ENCODE measurements at regions not wholly inside any gene's neighbourhood (a gene's known extent, or its start where the extent isn't known, plus 50 kb on each side); places are given as distances from the start of the nearest gene placed in this dataset.
A peak's percentile ranks its signal among the peaks of the same experiment; 100 is the strongest.

DNA sequence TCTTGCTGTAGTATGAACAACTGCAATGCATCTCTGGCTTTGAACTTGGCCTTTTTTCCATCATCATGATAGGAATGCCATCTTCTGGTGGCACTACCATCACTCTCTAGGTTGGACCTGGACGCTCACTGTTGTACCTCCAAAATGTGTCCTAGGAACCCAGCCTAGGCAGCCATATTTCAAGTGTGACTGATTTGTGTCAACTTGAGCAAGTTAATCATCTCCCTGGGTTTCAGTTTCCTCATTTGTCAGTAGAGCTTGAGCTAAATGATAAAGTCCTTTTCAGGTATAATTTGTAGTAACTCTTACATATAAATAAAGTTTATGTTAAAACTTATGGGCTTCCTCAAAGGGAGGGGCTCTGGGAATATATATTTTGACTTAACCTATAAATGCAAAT, 241.7 kb upstream of the CEP162 start:
- FAIRE-seq = no peak
- DNase-seq (ENCODE audit: insufficient read length, low spot score) = no peak

DNA sequence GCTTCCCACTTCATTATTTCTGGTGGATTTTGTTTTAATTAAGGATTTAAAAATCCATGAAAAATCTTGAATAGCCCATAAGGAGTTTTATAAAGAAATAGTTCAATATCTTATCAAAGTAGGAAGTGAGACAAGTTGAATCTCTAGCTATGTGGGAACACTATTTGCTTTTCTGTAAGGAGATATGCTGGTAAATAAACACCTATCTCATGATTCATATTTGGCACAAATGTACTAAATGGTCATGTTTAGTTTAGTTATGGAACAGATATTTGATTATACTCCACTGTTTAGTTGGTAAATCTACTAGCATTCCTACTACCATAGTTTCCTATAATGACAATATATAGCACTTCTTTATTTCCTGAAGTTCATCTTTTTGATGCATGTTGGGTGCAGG, 239.9 kb upstream of the CEP162 start:
- DNase-seq (ENCODE audit: insufficient read length, low spot score) = no peak
- FAIRE-seq = no peak

DNA sequence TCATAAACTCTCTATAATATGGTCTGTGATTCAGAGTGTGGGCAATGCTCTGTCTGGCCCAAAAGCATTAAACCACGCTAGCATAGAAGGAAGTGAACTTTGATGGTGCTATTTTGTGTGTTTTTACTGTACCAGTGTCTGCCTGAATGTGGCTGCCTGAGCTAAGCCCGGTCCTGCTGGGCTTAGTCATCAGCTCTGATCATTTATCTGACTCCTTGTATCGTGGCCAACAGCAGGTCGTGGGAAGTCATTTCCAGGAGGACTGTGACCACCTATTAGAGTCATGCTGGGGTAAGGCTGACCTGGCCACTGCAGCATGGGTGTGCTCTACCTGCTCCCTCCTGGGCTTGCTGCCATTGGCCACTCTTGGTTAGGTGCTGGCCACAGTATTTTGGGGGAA, 239.1 kb upstream of the CEP162 start:
- FAIRE-seq = peak; percentile 93
- DNase-seq (ENCODE audit: insufficient read length, low spot score) = peak; percentile 12

DNA sequence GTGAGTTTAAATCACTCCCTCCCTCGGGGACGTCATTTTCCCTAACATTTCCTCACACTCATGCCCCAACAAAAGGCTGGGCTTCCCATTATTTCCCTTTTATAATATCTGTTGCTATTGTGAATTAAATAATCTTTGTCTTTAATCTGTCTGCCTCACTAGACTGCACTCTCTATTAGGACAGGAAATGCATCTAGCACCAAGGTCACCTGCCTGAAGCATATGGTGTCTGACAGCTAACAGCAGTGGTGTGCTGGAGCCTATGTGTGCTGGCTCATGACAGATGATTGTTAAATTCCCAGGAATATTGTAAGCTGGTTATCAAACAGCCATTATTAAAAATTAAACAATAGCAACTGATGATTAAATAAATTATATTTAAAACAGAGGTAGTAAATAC, 237.0 kb upstream of the CEP162 start:
- FAIRE-seq = no peak
- DNase-seq (ENCODE audit: insufficient read length, low spot score) = no peak

DNA sequence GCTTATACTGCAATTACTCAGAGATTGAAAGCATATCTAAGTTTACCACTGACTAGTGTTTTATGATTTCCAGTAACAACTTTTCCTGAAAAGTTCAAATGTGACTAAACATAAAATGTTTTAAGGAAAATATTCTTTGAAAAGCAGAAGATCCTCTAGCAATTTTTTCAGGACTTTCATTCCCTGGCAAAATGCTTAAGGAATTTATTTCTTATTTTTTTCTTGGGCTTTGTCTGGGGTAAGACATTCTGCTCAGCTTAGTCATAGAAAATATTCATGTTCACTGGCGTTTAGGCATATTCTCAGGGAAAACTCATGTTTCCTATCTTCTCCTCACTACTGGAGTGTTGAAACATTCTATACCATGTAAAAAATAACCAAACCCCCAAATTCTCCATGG, 235.3 kb upstream of the CEP162 start:
- FAIRE-seq = no peak
- DNase-seq (ENCODE audit: insufficient read length, low spot score) = no peak

DNA sequence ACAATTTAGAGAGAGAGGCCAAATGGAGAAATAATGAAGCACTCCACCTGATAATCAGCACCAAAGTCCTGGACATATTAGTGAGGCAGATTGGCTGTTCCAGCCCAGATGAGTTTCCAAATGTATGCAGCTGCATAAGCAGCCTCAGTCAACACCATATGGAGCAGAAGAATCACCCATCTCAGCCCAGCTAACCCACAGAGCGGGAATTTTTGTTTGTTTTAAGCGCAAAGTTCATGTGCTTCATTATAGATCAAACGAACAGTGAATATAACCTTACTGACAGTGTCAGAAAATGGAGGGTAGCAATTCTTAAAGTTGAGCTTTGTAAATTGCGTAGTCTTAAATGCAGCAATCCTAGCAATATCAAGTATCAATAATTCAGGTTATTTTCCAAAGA, 234.0 kb upstream of the CEP162 start:
- no peak for FAIRE-seq
- DNase-seq (ENCODE audit: insufficient read length, low spot score) = no peak

DNA sequence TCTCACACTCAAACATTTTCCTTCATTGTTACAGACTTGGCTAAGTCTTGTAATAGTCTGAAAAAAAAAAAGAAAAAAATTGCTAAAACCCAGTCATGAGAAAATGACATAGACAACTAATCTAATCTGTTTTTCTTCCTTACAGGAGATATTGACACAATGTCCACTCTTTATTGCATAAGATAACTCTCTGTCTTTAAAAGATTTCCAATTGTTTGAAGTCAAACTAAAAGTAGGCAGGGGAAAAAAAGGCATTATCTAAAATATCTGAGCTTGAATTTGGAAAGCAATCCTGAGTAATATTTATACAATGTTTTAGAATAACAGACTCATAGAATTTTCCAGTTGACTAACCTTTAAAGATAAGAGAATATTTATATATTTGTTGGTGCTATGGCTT, 233.0 kb upstream of the CEP162 start:
- DNase-seq (ENCODE audit: insufficient read length, low spot score) (no peak), FAIRE-seq (no peak)

DNA sequence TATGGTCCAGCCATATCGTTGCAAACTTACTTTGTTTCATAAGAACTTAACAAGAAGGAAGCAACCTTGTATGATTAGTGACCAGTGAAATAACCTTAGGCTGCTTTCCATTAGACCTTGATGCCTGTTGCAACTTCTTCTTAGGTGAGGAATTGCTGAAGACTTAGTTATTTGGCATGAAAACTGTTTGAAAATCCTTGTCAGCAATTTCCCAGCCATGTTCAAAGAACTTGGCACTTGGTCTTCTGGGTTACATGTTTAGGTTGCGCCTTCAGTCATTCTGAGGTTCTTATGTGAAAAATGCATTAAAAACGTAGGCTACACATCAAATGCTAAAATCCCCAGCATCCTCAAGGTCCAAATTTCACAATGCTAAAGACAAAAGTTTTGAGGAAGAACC, 232.0 kb upstream of the CEP162 start:
- FAIRE-seq (no peak), DNase-seq (ENCODE audit: insufficient read length, low spot score) (no peak)

DNA sequence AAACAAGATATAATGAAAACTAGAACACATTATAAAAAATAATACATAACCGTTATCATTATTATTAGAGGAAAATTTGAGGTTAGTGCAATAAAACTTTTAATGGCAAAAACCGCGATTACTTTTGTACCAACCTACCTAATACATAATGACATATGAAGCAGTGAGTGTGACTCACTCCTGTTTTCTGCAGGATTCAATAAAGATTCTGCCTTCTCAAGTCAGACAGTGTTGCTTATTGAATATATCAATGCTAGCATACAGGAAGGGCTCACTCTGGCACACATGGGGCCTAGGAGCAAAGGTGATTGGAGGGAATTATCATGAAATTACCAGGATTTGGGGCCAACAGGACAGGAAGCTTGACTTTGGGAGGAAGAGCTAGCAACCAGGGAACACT, 230.8 kb upstream of the CEP162 start:
- no peak for FAIRE-seq
- DNase-seq (ENCODE audit: insufficient read length, low spot score) = no peak

DNA sequence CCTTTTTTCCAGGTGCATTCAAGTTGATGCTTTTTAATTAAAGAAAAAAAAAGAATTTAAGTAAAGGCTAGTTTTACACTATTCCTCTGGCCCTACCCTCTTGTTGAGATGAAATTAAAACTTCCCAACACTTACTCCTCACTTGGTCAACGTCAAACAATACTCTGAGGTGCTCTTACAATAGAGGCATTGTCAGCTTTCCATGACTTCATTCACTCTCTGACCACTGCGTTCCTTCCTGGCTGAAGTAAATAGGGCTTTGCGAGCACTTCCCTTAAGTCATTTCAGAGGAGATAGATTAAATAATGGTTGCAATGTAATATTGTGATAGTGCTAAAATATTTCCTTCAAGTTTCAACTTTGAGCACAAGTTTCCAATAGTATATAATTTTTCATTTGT, 229.8 kb upstream of the CEP162 start:
- DNase-seq (ENCODE audit: insufficient read length, low spot score) = no peak
- FAIRE-seq = no peak

DNA sequence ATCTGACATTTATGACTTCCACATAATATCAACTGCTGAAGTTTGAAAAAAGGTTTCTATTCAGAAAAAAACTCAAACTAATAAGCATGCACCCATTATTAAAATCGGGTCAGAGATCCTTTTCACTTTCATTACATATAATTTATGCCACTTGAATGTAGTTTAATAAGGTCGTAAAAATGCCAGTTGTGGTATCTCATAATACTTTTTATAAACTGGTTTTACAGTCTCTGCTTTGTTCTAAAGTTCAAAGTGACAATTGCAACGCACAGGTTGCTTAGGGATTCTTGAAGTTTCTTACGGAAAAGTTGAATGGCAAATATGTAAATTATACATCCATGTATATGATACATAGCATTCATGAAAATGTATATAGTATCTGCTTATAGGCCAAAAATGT, 229.4 kb upstream of the CEP162 start:
- FAIRE-seq = no peak
- no peak for DNase-seq (ENCODE audit: insufficient read length, low spot score)

DNA sequence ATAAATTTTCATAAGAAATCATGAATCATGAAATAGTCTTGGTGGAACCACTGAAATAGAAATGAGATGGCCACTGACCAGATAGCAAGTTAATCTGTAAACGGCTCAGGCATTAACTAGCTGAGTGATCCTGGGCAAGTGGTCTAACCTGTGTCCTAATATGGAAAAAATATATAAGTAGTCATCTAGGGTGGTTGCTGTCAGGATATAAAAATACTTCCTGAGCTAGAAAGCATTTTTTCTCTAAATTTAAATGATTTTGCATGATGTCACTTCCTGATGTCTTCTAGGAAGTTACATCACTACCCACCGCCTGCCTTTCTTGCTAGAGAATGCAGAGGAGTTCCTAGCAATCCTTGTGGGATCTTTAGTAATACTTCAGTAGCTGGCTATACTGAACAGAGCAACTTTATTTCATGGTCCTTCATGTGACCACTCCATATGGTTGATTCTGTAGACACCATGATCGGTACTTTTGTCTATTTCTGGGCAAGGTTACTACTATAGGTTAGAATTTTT, 228.1 kb upstream of the CEP162 start:
- FAIRE-seq = no peak
- DNase-seq (ENCODE audit: insufficient read length, low spot score) = no peak

DNA sequence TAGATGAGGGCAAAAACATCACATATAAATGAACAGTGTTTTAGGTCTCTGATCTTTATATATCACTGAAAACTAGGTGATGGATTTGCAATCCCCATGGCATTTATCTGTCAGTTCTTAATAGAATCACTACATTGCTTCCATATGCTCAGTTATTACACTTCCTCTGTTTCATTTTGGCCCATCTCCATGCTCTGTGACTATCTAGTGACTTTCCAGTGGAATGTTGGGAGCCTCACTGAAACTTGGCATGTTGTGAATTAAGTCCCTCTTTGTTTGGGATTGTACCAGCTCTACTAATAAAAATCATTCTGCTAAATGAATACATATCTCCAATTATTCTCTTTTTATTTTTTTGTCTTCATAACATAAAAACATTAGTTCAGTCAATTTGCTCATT, 226.1 kb upstream of the CEP162 start:
- no peak for FAIRE-seq

DNA sequence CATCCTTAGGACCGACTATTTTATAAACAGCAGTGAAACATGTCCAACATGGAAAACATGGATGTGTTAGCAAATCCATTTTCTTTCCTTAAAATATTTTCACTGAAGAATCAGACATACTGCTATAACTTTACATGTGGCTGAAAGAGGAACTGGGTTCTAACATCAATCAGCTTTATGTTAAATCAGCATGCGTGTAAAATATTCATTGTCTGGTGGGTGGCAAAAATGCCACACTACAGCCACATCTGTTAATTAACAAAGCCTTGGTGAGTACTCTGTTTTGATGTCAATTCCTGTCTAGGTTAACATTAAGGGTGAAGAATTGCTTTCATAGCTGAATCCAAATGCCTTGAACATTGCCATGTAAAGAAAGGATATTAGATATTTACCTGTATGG, 222.6 kb upstream of the CEP162 start:
- DNase-seq (ENCODE audit: insufficient read length, low spot score) (no peak), FAIRE-seq (no peak)

More for the DNA sequence above, 226.1 kb upstream of the CEP162 start:
- no peak for DNase-seq (ENCODE audit: insufficient read length, low spot score)

DNA sequence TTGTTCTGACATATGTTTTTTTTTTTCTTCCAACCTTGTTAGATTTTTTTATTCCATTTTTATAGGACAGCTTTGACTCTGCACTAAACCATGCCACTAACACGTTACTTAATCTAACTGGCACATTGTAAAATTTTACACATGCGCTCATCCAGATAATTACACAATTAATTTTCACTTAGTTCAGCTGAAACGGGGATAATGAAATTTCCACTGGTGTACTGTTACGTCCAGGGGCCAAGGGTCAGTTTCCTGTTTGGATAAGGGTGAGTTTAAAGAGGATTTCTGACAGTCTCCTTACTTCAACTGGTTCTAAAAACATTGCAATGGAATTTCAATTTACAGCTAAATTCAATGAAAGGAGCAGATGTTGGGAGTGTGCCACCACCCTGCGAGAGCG, 221.8 kb upstream of the CEP162 start:
- FAIRE-seq = no peak
- DNase-seq (ENCODE audit: insufficient read length, low spot score) = no peak

DNA sequence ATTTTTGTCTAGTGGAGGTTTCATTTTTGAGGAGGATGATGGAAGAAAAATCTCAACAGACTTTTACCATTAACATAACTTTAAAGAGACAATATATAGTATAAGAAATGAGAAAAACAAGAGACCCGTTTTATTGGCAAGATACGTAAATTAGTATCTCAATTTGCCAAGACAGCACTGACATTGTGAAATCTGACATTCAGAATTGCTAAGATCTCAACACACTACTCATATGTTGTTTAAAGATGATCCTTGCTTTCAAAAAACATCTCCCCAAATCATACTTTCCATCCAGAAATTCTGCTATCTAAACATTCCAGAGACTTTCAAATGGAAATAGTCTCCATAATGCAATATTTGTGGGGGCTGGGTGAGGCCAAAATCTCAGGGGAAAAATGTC, 220.9 kb upstream of the CEP162 start:
- no peak for FAIRE-seq
- DNase-seq (ENCODE audit: insufficient read length, low spot score) = no peak

DNA sequence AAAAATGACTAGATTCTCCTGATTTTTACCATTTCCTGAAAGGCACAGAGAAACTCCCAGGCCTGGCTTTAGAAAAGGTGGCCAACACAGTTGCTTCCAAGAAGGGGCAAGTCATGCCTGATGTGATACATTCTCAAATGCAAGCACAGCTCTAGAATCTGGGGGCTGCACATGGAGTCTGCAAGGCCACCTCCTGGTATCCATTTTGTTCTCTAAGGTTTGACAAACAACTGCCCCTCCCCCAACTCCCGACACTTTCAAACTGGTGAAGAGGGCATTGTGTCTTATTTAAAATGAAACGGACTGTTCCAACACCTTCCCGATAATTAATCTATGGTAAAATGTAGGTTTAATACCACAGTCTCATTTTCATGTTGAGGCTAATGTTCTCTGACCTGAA, 220.2 kb upstream of the CEP162 start:
- FAIRE-seq = no peak
- DNase-seq (ENCODE audit: insufficient read length, low spot score) = no peak

DNA sequence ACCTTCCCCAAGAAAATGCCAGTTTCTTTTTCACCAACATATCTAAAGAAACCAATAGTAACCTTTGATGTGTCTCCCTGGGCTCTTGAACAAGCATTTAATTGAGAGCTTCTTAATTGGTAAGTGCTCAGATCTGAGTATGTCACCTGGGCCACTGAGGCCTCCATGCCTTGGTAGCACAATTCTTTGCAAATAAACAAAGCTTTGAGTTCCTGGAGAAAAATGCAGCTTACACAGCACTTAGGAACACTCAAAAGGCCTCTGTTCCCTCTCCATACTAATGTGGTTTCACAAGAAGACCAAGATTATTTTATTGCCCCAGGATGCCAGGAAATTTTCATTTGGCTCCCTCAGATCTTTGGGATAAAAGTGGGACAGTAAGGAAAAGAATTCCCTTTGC, 217.6 kb upstream of the CEP162 start:
- DNase-seq (ENCODE audit: insufficient read length, low spot score) = no peak
- no peak for FAIRE-seq

DNA sequence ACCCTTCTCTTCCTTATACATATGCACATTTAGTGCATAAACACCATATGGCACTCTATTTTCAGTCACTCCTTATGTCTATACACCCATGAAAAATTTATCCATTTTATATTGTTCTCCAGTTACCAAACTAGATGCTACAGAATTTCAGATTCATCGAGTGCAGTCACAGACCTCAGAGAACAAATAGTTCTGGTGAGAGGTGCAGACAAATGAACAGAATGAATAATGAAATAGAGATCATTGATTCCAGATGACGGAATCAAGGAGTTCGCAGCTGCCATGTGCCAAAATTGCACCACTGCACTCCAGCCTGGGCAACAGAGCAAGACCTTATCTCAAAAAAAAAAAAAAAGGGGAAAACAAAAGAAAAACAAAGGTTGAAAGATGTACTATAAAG, 214.8 kb upstream of the CEP162 start:
- FAIRE-seq = no peak
- no peak for DNase-seq (ENCODE audit: insufficient read length, low spot score)

DNA sequence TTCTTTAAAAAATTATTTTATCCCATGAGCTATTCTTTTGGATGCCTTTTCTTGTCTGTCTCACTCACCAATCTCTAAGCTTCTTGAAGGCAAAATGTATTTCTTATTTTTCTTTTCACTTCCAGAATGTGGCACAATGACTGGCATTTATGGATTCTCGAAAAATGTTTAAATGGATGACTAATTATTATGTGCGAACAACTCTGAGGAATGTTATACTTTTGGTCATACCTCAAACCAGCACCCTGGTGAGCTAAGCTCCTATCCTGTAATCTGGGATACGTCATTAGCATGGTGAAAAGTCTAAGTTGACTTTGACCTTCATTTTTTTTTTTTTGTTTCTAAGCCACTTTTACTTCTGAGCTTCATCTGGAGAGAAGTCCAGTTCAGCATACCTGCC, 214.0 kb upstream of the CEP162 start:
- no peak for DNase-seq (ENCODE audit: insufficient read length, low spot score)
- no peak for FAIRE-seq

DNA sequence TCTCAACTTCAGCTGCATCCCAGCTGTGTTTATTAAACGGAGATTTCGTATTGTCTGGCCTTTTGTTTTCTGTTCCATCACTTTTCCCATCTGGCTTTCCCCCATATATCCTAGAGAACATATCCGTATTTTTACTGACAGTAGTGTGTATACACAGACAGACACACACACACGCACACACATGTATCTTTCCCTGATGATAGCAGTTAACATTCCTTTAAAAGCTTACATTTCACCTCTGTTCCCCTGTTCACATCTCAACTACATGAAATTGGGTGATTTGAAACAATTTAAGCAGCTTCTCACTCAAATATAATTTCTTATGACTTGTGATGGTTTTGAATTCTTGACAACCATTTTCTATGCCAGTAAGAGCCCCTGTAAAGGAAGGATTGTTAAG, 207.1 kb upstream of the CEP162 start:
- no peak for DNase-seq (ENCODE audit: insufficient read length, low spot score)
- FAIRE-seq = no peak

DNA sequence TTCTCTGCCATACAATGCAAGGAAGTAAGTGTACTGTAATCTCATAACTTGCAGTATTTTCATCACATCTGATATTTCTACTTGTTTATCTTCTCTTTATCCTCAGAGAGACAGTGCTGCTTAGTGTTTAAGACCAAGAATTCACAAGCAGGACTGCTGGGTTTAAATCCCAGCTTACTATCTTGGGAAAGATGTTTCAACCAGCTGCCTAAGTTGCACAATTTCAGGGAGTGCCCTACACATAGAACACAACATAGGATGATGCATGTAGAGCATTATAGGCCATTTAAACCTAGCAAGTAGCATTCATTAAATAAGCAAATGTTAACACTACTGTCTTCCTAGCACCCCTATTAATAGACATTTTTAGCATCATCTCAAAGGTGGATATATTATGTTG, 205.2 kb upstream of the CEP162 start:
- DNase-seq (ENCODE audit: insufficient read length, low spot score) = no peak
- no peak for FAIRE-seq

DNA sequence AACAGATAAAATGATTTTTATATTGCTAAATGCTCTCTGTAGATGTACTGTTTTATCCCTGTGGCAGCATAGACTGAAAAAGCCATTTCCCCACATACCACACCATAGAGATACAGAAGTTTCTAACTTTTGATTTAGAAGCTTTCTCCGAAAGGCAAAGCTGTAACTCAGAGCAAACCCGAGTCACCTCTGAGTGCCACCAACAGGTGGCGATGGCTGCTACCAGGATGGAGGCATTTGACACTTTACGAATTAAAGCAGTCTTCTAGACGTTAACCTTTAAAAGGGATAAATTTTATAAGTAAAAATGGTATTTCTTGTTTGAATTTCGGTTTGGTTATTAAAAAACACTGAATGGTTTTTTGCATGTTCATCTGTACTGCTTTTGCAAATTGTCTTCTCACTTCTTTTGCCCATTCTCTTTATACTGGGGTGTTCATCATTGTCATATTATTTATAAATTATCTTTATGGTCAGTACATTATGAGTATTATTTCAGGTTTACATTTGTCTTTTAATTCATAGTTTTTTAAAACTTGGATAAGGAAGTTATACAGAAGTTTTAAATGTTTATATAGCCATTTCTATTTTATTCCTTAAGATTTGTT, 201.0 kb upstream of the CEP162 start:
- peak; percentile 31 for DNase-seq (ENCODE audit: insufficient read length, low spot score)
- FAIRE-seq = no peak
